DOHH2 (cell line): ENCODE measurements at regions not wholly inside any gene's neighbourhood (a gene's known extent, or its start where the extent isn't known, plus 50 kb on each side); places are given as distances from the start of the nearest gene placed in this dataset.

Experiments
- CTCF ChIP-seq: fragments of 200-600 bp; sonication (generic); IDR thresholded peaks from one replicate; pipeline ENCODE4 v1.5.1; 2014; ENCODE audit warnings: antibody characterized with exemption, mild to moderate bottlenecking, low read depth, low read length; ENCODE audit not compliant: poor library complexity, severe bottlenecking
- EZH2phosphoT487 ChIP-seq: fragments of 200-600 bp; sonication (generic); IDR thresholded peaks from 2 replicates; pipeline ENCODE4 v1.6.1; 2017; ENCODE audit warnings: borderline replicate concordance, mild to moderate bottlenecking, antibody characterized with exemption, low read length, moderate library complexity, mixed read lengths

- no peak for TF ChIP-seq CTCF
- TF ChIP-seq EZH2phosphoT487: no peak
Measured at GRCh38 chr4:86461849-86462248, 102.0 kb upstream of the MAPK10 start.
